B cell (primary cell): ENCODE measurements at regions not wholly inside any gene's neighbourhood (a gene's known extent, or its start where the extent isn't known, plus 50 kb on each side); places are given as distances from the start of the nearest gene placed in this dataset.

Experiments
- ATAC-seq: fragments of 200-7000 bp; cut with Tn5 transposase; one replicate; pipeline ENCODE4 v1.10.0; 2021; ENCODE audit warnings: low read depth, mild to moderate bottlenecking, moderate number of reproducible peaks, moderate library complexity
- CTCF ChIA-PET: fragments of 350-600 bp; sonication (Branson Sonifier 250); formaldehyde crosslinking; loops from one replicate; lab custom pipeline; 2021; ENCODE audit warnings: antibody characterized with exemption, inconsistent platforms; lab: Charles Lee
- POLR2A ChIA-PET: fragments of 350-600 bp; sonication (Branson Sonifier 250); formaldehyde crosslinking; loops from one replicate; lab custom pipeline; 2021; ENCODE audit warnings: antibody characterized with exemption; lab: Charles Lee
- DNase-seq: peaks from one replicate; pipeline ENCODE4 v3.0.0; 2013
- H2AFZ ChIP-seq: 2 replicates; pipeline ENCODE4 v1.6.1; 2012; ENCODE audit warnings: mild to moderate bottlenecking, low read depth, low read length; ENCODE audit not compliant: insufficient read depth, poor library complexity, severe bottlenecking
- H3K27ac ChIP-seq, 2 donors: 1 replicate in 1 of 2; 2 replicates in 1 of 2; pipeline ENCODE4 v1.5.1; 2012 to 2013; ENCODE audit warnings: low read length in 2 of 2, mild to moderate bottlenecking in 2 of 2, moderate library complexity in 1 of 2
- H3K27me3 ChIP-seq, 4 experiments: fragments of 200-600 bp in 1 of 4; sonication (generic) in 1 of 4; replicated peaks in 1 of 4; 1 replicate in 2 of 4; 2 replicates in 2 of 4; pipeline versions ENCODE4 v1.6.1 to v1.7.0; 2013 to 2016; ENCODE audit warnings: low read length in 3 of 4, mild to moderate bottlenecking in 2 of 4, mixed read lengths in 1 of 4, moderate library complexity in 1 of 4; ENCODE audit not compliant: insufficient read depth in 4 of 4, control insufficient read depth in 3 of 4; ENCODE audit errors: control extremely low read depth in 1 of 4
- H3K36me3 ChIP-seq, 2 experiments: replicated peaks in 1 of 2; 1 replicate in 1 of 2; 2 replicates in 1 of 2; pipeline versions ENCODE4 v1.6.1 to v1.7.1; 2013; ENCODE audit warnings: low read length in 1 of 2; ENCODE audit not compliant: insufficient read depth in 2 of 2, control insufficient read depth in 1 of 2; ENCODE audit errors: control extremely low read depth in 1 of 2, extremely low read depth in 1 of 2
- H3K4me1 ChIP-seq, 2 donors: fragments of 200-600 bp in 1 of 2; sonication (generic) in 1 of 2; 1 replicate in 1 of 2; 2 replicates in 1 of 2; pipeline versions ENCODE4 v1.5.1 to v1.6.1; 2013 to 2017; ENCODE audit warnings: low read length in 2 of 2; ENCODE audit not compliant: control insufficient read depth in 2 of 2, insufficient read depth in 2 of 2
- H3K4me2 ChIP-seq: replicated peaks from 2 replicates; pipeline ENCODE3; 2012; ENCODE audit warnings: mild to moderate bottlenecking, low read depth, low read length; ENCODE audit not compliant: poor library complexity, severe bottlenecking
- H3K4me3 ChIP-seq, 5 experiments: fragments of 200-600 bp in 1 of 5; sonication (generic) in 1 of 5; 1 replicate in 3 of 5; 2 replicates in 2 of 5; pipeline versions ENCODE4 v1.5.1 to v1.7.0; 2011 to 2016; ENCODE audit warnings: low read length in 4 of 5, mild to moderate bottlenecking in 4 of 5, low read depth in 2 of 5, control low read depth in 1 of 5, moderate library complexity in 1 of 5; ENCODE audit not compliant: insufficient read depth in 1 of 5; ENCODE audit errors: control extremely low read depth in 1 of 5, extremely low read depth in 1 of 5
- H3K79me2 ChIP-seq: fragments of 200-600 bp; sonication (generic); one replicate; pipeline ENCODE4 v1.6.0; 2016; ENCODE audit warnings: low read length; ENCODE audit not compliant: control insufficient read depth, insufficient read depth
- H3K9ac ChIP-seq: fragments of 200-600 bp; sonication (generic); 2 replicates; pipeline ENCODE4 v1.6.1; 2017; ENCODE audit warnings: mild to moderate bottlenecking, low read length, moderate library complexity
- H3K9me3 ChIP-seq, 3 donors: one replicate each; pipeline versions ENCODE4 v1.6.1 to v1.7.1; 2013; ENCODE audit warnings: low read length in 2 of 3; ENCODE audit not compliant: control insufficient read depth in 2 of 3, insufficient read depth in 1 of 3; ENCODE audit errors: control extremely low read depth in 1 of 3
- H4K20me1 ChIP-seq: 2 replicates; pipeline ENCODE4 v1.6.0; 2012; ENCODE audit warnings: mild to moderate bottlenecking, low read length; ENCODE audit not compliant: insufficient read depth, control insufficient read depth, poor library complexity, severe bottlenecking
- H3K27ac Mint-ChIP-seq: one replicate; pipeline ENCODE4 v1.8.0; 2021; ENCODE audit warnings: mixed read lengths
- H3K27me3 Mint-ChIP-seq: one replicate; pipeline ENCODE4 v1.8.0; 2021; ENCODE audit warnings: mixed read lengths
- H3K4me1 Mint-ChIP-seq: one replicate; pipeline ENCODE4 v1.8.0; 2021; ENCODE audit warnings: mixed read lengths
- H3K4me3 Mint-ChIP-seq: one replicate; pipeline ENCODE4 v1.8.0; 2021; ENCODE audit warnings: mixed read lengths
- H3K9me3 Mint-ChIP-seq: one replicate; pipeline ENCODE4 v1.8.0; 2022; ENCODE audit warnings: mixed read lengths; ENCODE audit not compliant: insufficient read depth
- EZH2 ChIP-seq: IDR thresholded peaks from 2 replicates; pipeline ENCODE4 v1.6.1; 2012; ENCODE audit warnings: borderline replicate concordance, low read depth, mild to moderate bottlenecking, moderate library complexity, low read length; ENCODE audit not compliant: insufficient read depth, poor library complexity, severe bottlenecking
- WGBS: methylation state at CpG from one replicate; pipeline ENCODE4 v1.1.5; 2013; ENCODE audit warnings: missing lambda C conversion rate; ENCODE audit not compliant: insufficient coverage; 5-methylcytosine and 5-hydroxymethylcytosine counted together
- intact Hi-C: fragments of 100-400 bp; cut with micrococcal nuclease; formaldehyde crosslinking; loops from one replicate; pipeline ENCODE4 v1.10.0; 2022
- TF ChIP-seq, protein P1 (sequence below): fragments of 200-600 bp; IDR thresholded peaks from one replicate; pipeline ENCODE4 v1.8.0; 2022; ENCODE audit warnings: antibody characterized with exemption, mild to moderate bottlenecking

DNA sequence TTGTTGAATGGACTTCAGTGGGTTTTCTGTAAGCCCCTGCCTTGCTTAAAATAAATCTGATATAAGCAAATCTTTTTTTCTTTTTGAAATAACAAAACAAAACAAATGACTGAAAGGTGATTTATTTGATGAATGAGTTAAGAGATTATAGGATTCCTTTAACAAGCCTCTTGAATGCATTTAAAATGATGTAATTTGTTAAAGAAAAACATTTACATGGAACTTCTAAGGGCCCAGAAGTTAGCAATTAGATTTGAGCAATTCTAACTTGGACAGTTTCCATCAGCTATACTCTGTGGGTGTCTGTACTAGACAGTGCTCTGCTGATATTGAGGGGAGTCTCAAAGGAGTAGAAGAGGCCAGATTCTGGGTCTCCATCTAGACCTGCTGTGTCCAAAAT is 143.5 kb upstream of the RAG2 start:
- TF ChIP-seq EZH2, result no peak
- TF ChIP-seq, protein P1, sequence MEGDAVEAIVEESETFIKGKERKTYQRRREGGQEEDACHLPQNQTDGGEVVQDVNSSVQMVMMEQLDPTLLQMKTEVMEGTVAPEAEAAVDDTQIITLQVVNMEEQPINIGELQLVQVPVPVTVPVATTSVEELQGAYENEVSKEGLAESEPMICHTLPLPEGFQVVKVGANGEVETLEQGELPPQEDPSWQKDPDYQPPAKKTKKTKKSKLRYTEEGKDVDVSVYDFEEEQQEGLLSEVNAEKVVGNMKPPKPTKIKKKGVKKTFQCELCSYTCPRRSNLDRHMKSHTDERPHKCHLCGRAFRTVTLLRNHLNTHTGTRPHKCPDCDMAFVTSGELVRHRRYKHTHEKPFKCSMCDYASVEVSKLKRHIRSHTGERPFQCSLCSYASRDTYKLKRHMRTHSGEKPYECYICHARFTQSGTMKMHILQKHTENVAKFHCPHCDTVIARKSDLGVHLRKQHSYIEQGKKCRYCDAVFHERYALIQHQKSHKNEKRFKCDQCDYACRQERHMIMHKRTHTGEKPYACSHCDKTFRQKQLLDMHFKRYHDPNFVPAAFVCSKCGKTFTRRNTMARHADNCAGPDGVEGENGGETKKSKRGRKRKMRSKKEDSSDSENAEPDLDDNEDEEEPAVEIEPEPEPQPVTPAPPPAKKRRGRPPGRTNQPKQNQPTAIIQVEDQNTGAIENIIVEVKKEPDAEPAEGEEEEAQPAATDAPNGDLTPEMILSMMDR, result no peak
- no peak for DNase-seq
- CTCF ChIA-PET, result no interaction called here
- POLR2A ChIA-PET, result no interaction called here
- Mint-ChIP-seq H3K27ac (no peak overlapping the region), H3K9me3 (no peaks in the 10 kb centered on the region), H3K4me3 (no peak overlapping the region), H3K27me3 (peaks cover 5% of the 10 kb centered on the region), H3K4me1 (peaks cover 16% of the 10 kb centered on the region)
- H2AFZ ChIP-seq, result no peak overlapping the region
- no peaks in the 10 kb centered on the region for H3K4me1 ChIP-seq
- H3K4me2 ChIP-seq, result no peak overlapping the region
- no peaks in the 10 kb centered on the region for H3K79me2 ChIP-seq
- no peak for ATAC-seq
- H3K9ac ChIP-seq, result no peak overlapping the region
- H3K27me3 ChIP-seq, result peaks cover 0 to 11% (median 0%) of the 10 kb centered on the region in 4 experiments
- H3K4me3 ChIP-seq, result no peak overlapping the region
- no peaks in the 10 kb centered on the region for H4K20me1 ChIP-seq
- H3K9me3 ChIP-seq, result no peaks in the 10 kb centered on the region
- intact Hi-C loops, result no loop called here
- no peaks in the 10 kb centered on the region for H3K36me3 ChIP-seq
- no peak overlapping the region for H3K27ac ChIP-seq

- Histone ChIP-seq H3K4me1 (no peaks in the 10 kb centered on the region), H3K4me3 (no peak overlapping the region), H3K27ac (no peak overlapping the region), H4K20me1 (no peaks in the 10 kb centered on the region), H3K4me2 (no peak overlapping the region), H3K36me3 (no peaks in the 10 kb centered on the region), H3K79me2 (no peaks in the 10 kb centered on the region), H2AFZ (no peak overlapping the region), H3K9me3 (no peaks in the 10 kb centered on the region), H3K9ac (no peak overlapping the region), H3K27me3 (peaks cover 0 to 4% (median 0%) of the 10 kb centered on the region in 4 experiments)
- peaks cover 5% of the 10 kb centered on the region for H3K4me1 Mint-ChIP-seq
- ATAC-seq, result no peak
- POLR2A ChIA-PET, result no interaction called here
- no peak for TF ChIP-seq EZH2
- TF ChIP-seq, protein P1, result no peak
- no peaks in the 10 kb centered on the region for H3K9me3 Mint-ChIP-seq
- CTCF ChIA-PET, result interaction anchor here (0.6 to 5.7 kb wide), 8 partner anchors 8 to 452 kb away, joined by 3 to 50 read pairs (median 5); no protein-coding TSS in a partner anchor
- H3K4me3 Mint-ChIP-seq, result no peak overlapping the region
- no peaks in the 10 kb centered on the region for H3K27me3 Mint-ChIP-seq
- intact Hi-C loops, result no loop called here
- DNase-seq, result no peak
- no peak overlapping the region for H3K27ac Mint-ChIP-seq
- 0% methylated on average over 2 of the region's 3 CpGs for WGBS
Measured at GRCh38 chr11:36738292-36738861, 140.3 kb upstream of the RAG2 start.
